ENCODE measurements at regions not wholly inside any gene's neighbourhood (a gene's known extent, or its start where the extent isn't known, plus 50 kb on each side); places are given as distances from the start of the nearest gene placed in this dataset.

DNA sequence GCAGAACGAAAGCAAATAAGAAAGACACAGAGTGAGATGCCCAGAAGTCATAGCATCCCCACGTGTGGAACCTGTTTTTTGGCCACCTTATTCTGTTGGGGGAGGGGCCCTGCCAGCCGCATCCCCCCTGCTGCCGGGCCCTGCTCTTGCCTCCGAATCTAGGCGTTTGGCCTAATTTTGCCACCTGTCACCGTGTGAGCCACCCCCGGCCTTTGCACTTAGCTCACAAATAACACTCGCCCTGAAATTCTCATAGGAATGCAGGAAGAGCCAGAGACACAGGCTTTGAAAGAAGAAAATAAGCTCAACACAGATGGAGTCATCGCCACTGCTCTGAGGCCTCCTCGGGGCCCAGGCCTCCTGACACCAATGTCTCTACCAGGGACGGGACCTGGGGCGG, 522.6 kb upstream of the SALL3 start:
- TF ChIP-seq, protein P1, sequence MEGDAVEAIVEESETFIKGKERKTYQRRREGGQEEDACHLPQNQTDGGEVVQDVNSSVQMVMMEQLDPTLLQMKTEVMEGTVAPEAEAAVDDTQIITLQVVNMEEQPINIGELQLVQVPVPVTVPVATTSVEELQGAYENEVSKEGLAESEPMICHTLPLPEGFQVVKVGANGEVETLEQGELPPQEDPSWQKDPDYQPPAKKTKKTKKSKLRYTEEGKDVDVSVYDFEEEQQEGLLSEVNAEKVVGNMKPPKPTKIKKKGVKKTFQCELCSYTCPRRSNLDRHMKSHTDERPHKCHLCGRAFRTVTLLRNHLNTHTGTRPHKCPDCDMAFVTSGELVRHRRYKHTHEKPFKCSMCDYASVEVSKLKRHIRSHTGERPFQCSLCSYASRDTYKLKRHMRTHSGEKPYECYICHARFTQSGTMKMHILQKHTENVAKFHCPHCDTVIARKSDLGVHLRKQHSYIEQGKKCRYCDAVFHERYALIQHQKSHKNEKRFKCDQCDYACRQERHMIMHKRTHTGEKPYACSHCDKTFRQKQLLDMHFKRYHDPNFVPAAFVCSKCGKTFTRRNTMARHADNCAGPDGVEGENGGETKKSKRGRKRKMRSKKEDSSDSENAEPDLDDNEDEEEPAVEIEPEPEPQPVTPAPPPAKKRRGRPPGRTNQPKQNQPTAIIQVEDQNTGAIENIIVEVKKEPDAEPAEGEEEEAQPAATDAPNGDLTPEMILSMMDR (IDR thresholded peaks at IDR 0.05 in 8 of 11, conservative IDR thresholded peaks at IDR 0.05 in 3 of 11) = no peak
- TF ChIP-seq POLR2A (IDR thresholded peaks at IDR 0.05) = no peak

Data from spleen (tissue), 7 donors.